HepG2 (cell line): ENCODE measurements at regions not wholly inside any gene's neighbourhood (a gene's known extent, or its start where the extent isn't known, plus 50 kb on each side); places are given as distances from the start of the nearest gene placed in this dataset.

Source experiments
- ATAC-seq: fragments of 200-7000 bp; cut with Tn5 transposase; 3 replicates; pipeline ENCODE4 v1.9.1; 2020; ENCODE audit warnings: mild to moderate bottlenecking, moderate library complexity
- BruUV-seq: library from RNA; stranded (reverse); fragments of 400-500 nt; replicated peaks from 2 replicates; lab custom pipeline; 2021; lab: Mats Ljungman, UMichigan
- CTCF ChIA-PET: fragments of 300-600 bp; formaldehyde crosslinking; extraction: SDS; loops from one replicate; lab custom pipeline; 2021; ENCODE audit warnings: low total read pairs, inconsistent platforms, low intra/inter-chr PET ratio; lab: Yijun Ruan, JAX
- POLR2A ChIA-PET: fragments of 350-600 bp; sonication (Branson Sonifier 250); formaldehyde crosslinking; loops from one replicate; lab custom pipeline; 2020; ENCODE audit warnings: antibody characterized with exemption, inconsistent platforms; lab: Yijun Ruan, JAX
- DNase-seq: peaks from one replicate; pipeline ENCODE4 v3.0.0-alpha.2; 2015; ENCODE audit warnings: low spot score
- FAIRE-seq: peaks from 3 replicates; lab custom pipeline; 2011; peaks lifted over from hg19 to GRCh38; lab: Jason Lieb, UNC
- H2AFZ ChIP-seq: one replicate; pipeline ENCODE4 v1.6.1; 2011; ENCODE audit warnings: low read length, inconsistent platforms
- H3K27ac ChIP-seq: fragments of 300-600 bp; 3 replicates; pipeline ENCODE4 v1.8.0; 2011; ENCODE audit warnings: mixed run types, mild to moderate bottlenecking, mixed read lengths, low read length, inconsistent platforms; ENCODE audit not compliant: insufficient read depth; ENCODE audit errors: extremely low read length
- H3K27me3 ChIP-seq, 2 experiments: fragments of 200-600 bp in 1 of 2; 2 replicates in 1 of 2; 3 replicates in 1 of 2; pipeline versions ENCODE4 v1.6.0 to v1.8.0; 2011; ENCODE audit warnings: low read length in 2 of 2, mild to moderate bottlenecking in 2 of 2, moderate library complexity in 2 of 2, inconsistent platforms in 1 of 2; ENCODE audit not compliant: insufficient read depth in 2 of 2, control insufficient read depth in 1 of 2
- H3K36me3 ChIP-seq, 2 experiments: fragments of 200-600 bp in 1 of 2; replicated peaks in 1 of 2; 2 replicates in 1 of 2; 3 replicates in 1 of 2; pipeline versions ENCODE4 v1.5.1 to v1.8.0; 2011; ENCODE audit warnings: low read length in 2 of 2, inconsistent platforms in 1 of 2; ENCODE audit not compliant: insufficient read depth in 2 of 2, control insufficient read depth in 1 of 2
- H3K4me1 ChIP-seq: 2 replicates; pipeline ENCODE4 v1.5.1; 2012; ENCODE audit warnings: low read length, inconsistent platforms; ENCODE audit not compliant: insufficient read depth
- H3K4me2 ChIP-seq: 2 replicates; pipeline ENCODE4 v1.6.0; 2011; ENCODE audit warnings: low read depth, low read length, inconsistent platforms
- H3K4me3 ChIP-seq, 3 experiments: fragments of 200-600 bp in 1 of 3; sonication (generic), shearing (Covaris generic) in 1 of 3; replicated peaks in 1 of 3; 2 replicates each; pipeline ENCODE4 v1.5.1; 2011 to 2016; ENCODE audit warnings: low read length in 3 of 3, inconsistent platforms in 2 of 3, low read depth in 2 of 3, mild to moderate bottlenecking in 2 of 3, control low read depth in 1 of 3, mixed read lengths in 1 of 3; ENCODE audit not compliant: insufficient read depth in 1 of 3
- H3K79me2 ChIP-seq: one replicate; pipeline ENCODE4 v1.6.1; 2011; ENCODE audit warnings: low read length, inconsistent platforms; ENCODE audit not compliant: insufficient read depth
- H3K9ac ChIP-seq: 2 replicates; pipeline ENCODE4 v1.6.0; 2011; ENCODE audit warnings: mild to moderate bottlenecking, low read depth, low read length, inconsistent platforms; ENCODE audit not compliant: insufficient read depth
- H3K9me3 ChIP-seq: 2 replicates; pipeline ENCODE4 v1.5.1; 2012; ENCODE audit warnings: mild to moderate bottlenecking, low read length
- H4K20me1 ChIP-seq: 2 replicates; pipeline ENCODE4 v1.6.0; 2011; ENCODE audit warnings: inconsistent platforms, mild to moderate bottlenecking, low read length, moderate library complexity; ENCODE audit not compliant: insufficient read depth
- ATF7 ChIP-seq, 2 experiments: fragments of 450-650 bp in 1 of 2; sonication (generic) in 1 of 2; formaldehyde crosslinking in 1 of 2; IDR thresholded peaks; 2 replicates each; pipeline versions ENCODE4 v1.4.0 to v1.6.1; 2016 to 2020; ENCODE audit warnings: antibody characterized with exemption in 1 of 2, mild to moderate bottlenecking in 1 of 2, missing genetic modification reagents in 1 of 2
- TERF1 ChIP-seq: sonication (generic); formaldehyde crosslinking; IDR thresholded peaks from 2 replicates; pipeline ENCODE4 v1.8.0; 2022; ENCODE audit warnings: mild to moderate bottlenecking, missing genetic modification reagents, moderate library complexity
- TFDP2 ChIP-seq: sonication (generic); formaldehyde crosslinking; IDR thresholded peaks from 2 replicates; pipeline ENCODE4 v1.4.0; 2020; ENCODE audit warnings: missing genetic modification reagents
- THAP7 ChIP-seq: sonication (generic); formaldehyde crosslinking; IDR thresholded peaks from 2 replicates; pipeline ENCODE4 v1.8.1; 2023; ENCODE audit warnings: mild to moderate bottlenecking, missing genetic modification reagents
- TRAFD1 ChIP-seq: sonication (generic); formaldehyde crosslinking; IDR thresholded peaks from 2 replicates; pipeline ENCODE4 v1.5.1; 2020; ENCODE audit warnings: missing genetic modification reagents, mild to moderate bottlenecking, borderline replicate concordance
- YEATS4 ChIP-seq: sonication (generic); formaldehyde crosslinking; IDR thresholded peaks from 2 replicates; pipeline ENCODE4 v1.4.0; 2020; ENCODE audit warnings: missing genetic modification reagents, borderline replicate concordance
- ZNF333 ChIP-seq: sonication (generic); formaldehyde crosslinking; IDR thresholded peaks from 2 replicates; pipeline ENCODE4 v1.4.0; 2020; ENCODE audit warnings: mild to moderate bottlenecking, missing genetic modification reagents, borderline replicate concordance
- ZNF432 ChIP-seq: sonication (generic); formaldehyde crosslinking; IDR thresholded peaks from 2 replicates; pipeline ENCODE4 v1.5.0; 2020; ENCODE audit warnings: missing genetic modification reagents, mild to moderate bottlenecking, borderline replicate concordance
- ZNF562 ChIP-seq: sonication (generic); formaldehyde crosslinking; IDR thresholded peaks from 2 replicates; pipeline ENCODE4 v1.8.0; 2022; ENCODE audit warnings: missing genetic modification reagents, borderline replicate concordance
- WGBS: methylation state at CpG from one replicate; pipeline ENCODE4 v1.1.6; 2017; ENCODE audit warnings: low lambda C conversion rate; 5-methylcytosine and 5-hydroxymethylcytosine counted together
- in situ Hi-C: cut with HindIII; loops from 2 replicates; pipeline ENCODE4 v1.10.0; 2017; ENCODE audit warnings: low pct_unique_long_range_greater_than_20kb; ENCODE audit not compliant: extremely low pct_ligation_motif_present
- intact Hi-C: fragments of 100-400 bp; cut with micrococcal nuclease; formaldehyde crosslinking; loops from one replicate; pipeline ENCODE4 v1.10.0; 2022; ENCODE audit not compliant: unreplicated experiment

- in situ Hi-C loops, result loop anchor here (10.0 kb wide), 1 partner anchor 1628 kb away; a partner anchor contains a TSS
- no peak overlapping the region for H3K4me2 ChIP-seq
- ChIA-PET POLR2A (interaction anchor here (1.4 to 5.4 kb wide), 3 partner anchors 8 to 10 kb away, joined by 5 to 166 read pairs (median 5); a partner anchor contains a TSS), CTCF (no interaction called here)
- ATAC-seq, result no peak
- FAIRE-seq, result no peak
- no peaks in the 10 kb centered on the region for H3K9me3 ChIP-seq
- H3K27me3 ChIP-seq, result no peaks in the 10 kb centered on the region; a peak in 1 of 5 replicates
- no peaks in the 10 kb centered on the region for H3K79me2 ChIP-seq
- TF ChIP-seq TRAFD1 (CRISPR knock-in tag) (no peak), YEATS4 (CRISPR knock-in tag) (no peak), THAP7 (CRISPR knock-in tag) (no peak), ZNF333 (no peak), TERF1 (CRISPR knock-in tag) (no peak), ATF7 (IDR thresholded peaks at IDR 0.05) (0 out of 2 replicates have a peak, but pooled peaks have one; percentile 3), ATF7 (CRISPR knock-in tag; IDR thresholded peaks at IDR 0.05) (no peak), ZNF562 (CRISPR knock-in tag) (no peak), TFDP2 (no peak), ZNF432 (CRISPR knock-in tag) (no peak)
- no TSS peak for BruUV-seq
- intact Hi-C loops, result no loop called here
- H2AFZ ChIP-seq, result no peak overlapping the region
- H4K20me1 ChIP-seq, result no peaks in the 10 kb centered on the region
- no peak for DNase-seq
- no peak overlapping the region for H3K4me3 ChIP-seq
- H3K9ac ChIP-seq, result no peak overlapping the region
- H3K36me3 ChIP-seq, result no peaks in the 10 kb centered on the region
- WGBS, result 88% methylated on average over 8 of the region's 8 CpGs
- H3K27ac ChIP-seq, result no peak overlapping the region
- peaks cover 27% of the 10 kb centered on the region for H3K4me1 ChIP-seq
Measured at GRCh38 chr6:26206868-26207801, 119.9 kb downstream of the HFE start.
